ENCODE measurements at regions not wholly inside any gene's neighbourhood (a gene's known extent, or its start where the extent isn't known, plus 50 kb on each side); places are given as distances from the start of the nearest gene placed in this dataset.

GRCh38 chr1:188986745-188987417 lies 1490.8 kb downstream of the BRINP3 start:
- H3K9me3 ChIP-seq (ENCODE audit: low read depth, low read length) = no peaks in the 10 kb centered on the region
- no peaks in the 10 kb centered on the region for H3K27me3 ChIP-seq (ENCODE audit: insufficient read depth, low read length)
- no peak overlapping the region for H3K4me3 ChIP-seq (ENCODE audit: low read length)
- no peaks in the 10 kb centered on the region for H3K4me1 ChIP-seq (ENCODE audit: insufficient read depth, low read length)

GRCh38 chr1:188988589-188988988 lies 1489.1 kb downstream of the BRINP3 start:
- no peaks in the 10 kb centered on the region for H3K9me3 ChIP-seq (ENCODE audit: low read depth, low read length)
- no peaks in the 10 kb centered on the region for H3K4me1 ChIP-seq (ENCODE audit: insufficient read depth, low read length)
- no peaks in the 10 kb centered on the region for H3K27me3 ChIP-seq (ENCODE audit: insufficient read depth, low read length)
- H3K4me3 ChIP-seq (ENCODE audit: low read length) = no peak overlapping the region

GRCh38 chr1:188991221-188991930 lies 1486.3 kb downstream of the BRINP3 start:
- H3K4me3 ChIP-seq (ENCODE audit: low read length) = no peak overlapping the region
- no peaks in the 10 kb centered on the region for H3K27me3 ChIP-seq (ENCODE audit: insufficient read depth, low read length)
- no peaks in the 10 kb centered on the region for H3K9me3 ChIP-seq (ENCODE audit: low read depth, low read length)
- H3K4me1 ChIP-seq (ENCODE audit: insufficient read depth, low read length) = no peaks in the 10 kb centered on the region

- Histone ChIP-seq H3K27me3 (ENCODE audit: insufficient read depth, low read length) (no peaks in the 10 kb centered on the region), H3K9me3 (ENCODE audit: low read depth, low read length) (peaks cover 6% of the 10 kb centered on the region), H3K4me3 (ENCODE audit: low read length) (no peak overlapping the region), H3K4me1 (ENCODE audit: insufficient read depth, low read length) (no peaks in the 10 kb centered on the region)
Measured at GRCh38 chr1:189007824-189008223, 1469.8 kb downstream of the BRINP3 start.

GRCh38 chr1:189021577-189021976 lies 1456.1 kb downstream of the BRINP3 start:
- H3K9me3 ChIP-seq (ENCODE audit: low read depth, low read length) = no peaks in the 10 kb centered on the region
- no peaks in the 10 kb centered on the region for H3K27me3 ChIP-seq (ENCODE audit: insufficient read depth, low read length)
- H3K4me3 ChIP-seq (ENCODE audit: low read length) = no peak overlapping the region
- H3K4me1 ChIP-seq (ENCODE audit: insufficient read depth, low read length) = no peaks in the 10 kb centered on the region

GRCh38 chr1:189022015-189022414 lies 1455.6 kb downstream of the BRINP3 start:
- Histone ChIP-seq H3K9me3 (ENCODE audit: low read depth, low read length) (no peaks in the 10 kb centered on the region), H3K4me1 (ENCODE audit: insufficient read depth, low read length) (no peaks in the 10 kb centered on the region), H3K4me3 (ENCODE audit: low read length) (no peak overlapping the region), H3K27me3 (ENCODE audit: insufficient read depth, low read length) (no peaks in the 10 kb centered on the region)

- H3K27me3 ChIP-seq (ENCODE audit: insufficient read depth, low read length) = no peaks in the 10 kb centered on the region
- no peaks in the 10 kb centered on the region for H3K9me3 ChIP-seq (ENCODE audit: low read depth, low read length)
- no peak overlapping the region for H3K4me3 ChIP-seq (ENCODE audit: low read length)
- no peaks in the 10 kb centered on the region for H3K4me1 ChIP-seq (ENCODE audit: insufficient read depth, low read length)
Measured at GRCh38 chr1:189027512-189027911, 1450.2 kb downstream of the BRINP3 start.

GRCh38 chr1:189033169-189033568 lies 1444.5 kb downstream of the BRINP3 start:
- H3K9me3 ChIP-seq (ENCODE audit: low read depth, low read length) = no peaks in the 10 kb centered on the region
- no peaks in the 10 kb centered on the region for H3K4me1 ChIP-seq (ENCODE audit: insufficient read depth, low read length)
- no peak overlapping the region for H3K4me3 ChIP-seq (ENCODE audit: low read length)
- no peaks in the 10 kb centered on the region for H3K27me3 ChIP-seq (ENCODE audit: insufficient read depth, low read length)

- H3K27me3 ChIP-seq (ENCODE audit: insufficient read depth, low read length) = no peaks in the 10 kb centered on the region
- H3K4me3 ChIP-seq (ENCODE audit: low read length) = no peak overlapping the region
- H3K9me3 ChIP-seq (ENCODE audit: low read depth, low read length) = no peaks in the 10 kb centered on the region
- no peaks in the 10 kb centered on the region for H3K4me1 ChIP-seq (ENCODE audit: insufficient read depth, low read length)
Measured at GRCh38 chr1:189036628-189037027, 1441.0 kb downstream of the BRINP3 start.

- no peaks in the 10 kb centered on the region for H3K4me1 ChIP-seq (ENCODE audit: insufficient read depth, low read length)
- peaks cover 25% of the 10 kb centered on the region for H3K9me3 ChIP-seq (ENCODE audit: low read depth, low read length)
- no peaks in the 10 kb centered on the region for H3K27me3 ChIP-seq (ENCODE audit: insufficient read depth, low read length)
- no peak overlapping the region for H3K4me3 ChIP-seq (ENCODE audit: low read length)
Measured at GRCh38 chr1:189046127-189046526, 1431.5 kb downstream of the BRINP3 start.

GRCh38 chr1:189084811-189085210 lies 1392.9 kb downstream of the BRINP3 start:
- no peaks in the 10 kb centered on the region for H3K27me3 ChIP-seq (ENCODE audit: insufficient read depth, low read length)
- H3K4me1 ChIP-seq (ENCODE audit: insufficient read depth, low read length) = no peaks in the 10 kb centered on the region
- peaks cover 5% of the 10 kb centered on the region for H3K9me3 ChIP-seq (ENCODE audit: low read depth, low read length)
- no peak overlapping the region for H3K4me3 ChIP-seq (ENCODE audit: low read length)

- no peak overlapping the region for H3K4me3 ChIP-seq (ENCODE audit: low read length)
- peaks cover 8% of the 10 kb centered on the region for H3K9me3 ChIP-seq (ENCODE audit: low read depth, low read length)
- no peaks in the 10 kb centered on the region for H3K4me1 ChIP-seq (ENCODE audit: insufficient read depth, low read length)
- no peaks in the 10 kb centered on the region for H3K27me3 ChIP-seq (ENCODE audit: insufficient read depth, low read length)
Measured at GRCh38 chr1:189103956-189104355, 1373.7 kb downstream of the BRINP3 start.

GRCh38 chr1:189117072-189117770 lies 1360.4 kb downstream of the BRINP3 start:
- Histone ChIP-seq H3K9me3 (ENCODE audit: low read depth, low read length) (no peaks in the 10 kb centered on the region), H3K27me3 (ENCODE audit: insufficient read depth, low read length) (no peaks in the 10 kb centered on the region), H3K4me1 (ENCODE audit: insufficient read depth, low read length) (no peaks in the 10 kb centered on the region), H3K4me3 (ENCODE audit: low read length) (no peak overlapping the region)

GRCh38 chr1:189121941-189122340 lies 1355.7 kb downstream of the BRINP3 start:
- no peak overlapping the region for H3K4me3 ChIP-seq (ENCODE audit: low read length)
- no peaks in the 10 kb centered on the region for H3K9me3 ChIP-seq (ENCODE audit: low read depth, low read length)
- H3K27me3 ChIP-seq (ENCODE audit: insufficient read depth, low read length) = no peaks in the 10 kb centered on the region
- H3K4me1 ChIP-seq (ENCODE audit: insufficient read depth, low read length) = no peaks in the 10 kb centered on the region

- Histone ChIP-seq H3K9me3 (ENCODE audit: low read depth, low read length) (no peaks in the 10 kb centered on the region), H3K27me3 (ENCODE audit: insufficient read depth, low read length) (no peaks in the 10 kb centered on the region), H3K4me1 (ENCODE audit: insufficient read depth, low read length) (no peaks in the 10 kb centered on the region), H3K4me3 (ENCODE audit: low read length) (no peak overlapping the region)
Measured at GRCh38 chr1:189125694-189126093, 1352.0 kb downstream of the BRINP3 start.
